Stimulated activated CD8-positive, alpha-beta memory T cell treated with anti-CD3 and anti-CD28 coated beads, Interleukin-4, amount 100 ng/mL, for 4 hours (primary cell): ENCODE measurements at regions not wholly inside any gene's neighbourhood (a gene's known extent, or its start where the extent isn't known, plus 50 kb on each side); places are given as distances from the start of the nearest gene placed in this dataset.

Source experiments
- DNase-seq, 2 donors: peaks; one replicate each; pipeline ENCODE4 v3.0.0-alpha.2; 2020; ENCODE audit warnings: low read depth in 2 of 2, low spot score in 1 of 2

DNA sequence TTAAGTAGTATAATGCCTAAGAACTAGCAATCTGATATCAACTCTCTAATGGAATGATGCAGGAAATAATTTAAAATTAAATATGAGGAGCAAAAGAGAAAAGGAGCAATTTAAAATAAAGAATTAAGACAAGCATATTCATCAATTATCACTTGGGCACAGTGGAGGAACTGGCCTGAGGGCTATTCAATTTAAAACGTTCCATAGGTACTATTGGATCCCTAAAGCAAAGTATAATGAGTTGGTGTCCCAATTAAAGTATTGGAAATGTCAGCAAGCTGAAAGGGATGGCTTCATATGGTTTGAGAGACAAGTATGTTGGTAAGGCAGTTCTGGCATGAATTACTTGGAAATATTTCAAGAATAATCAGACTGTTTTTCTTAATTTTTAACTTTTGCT is 2064.1 kb upstream of the TENM3 start:
- no peak for DNase-seq

DNA sequence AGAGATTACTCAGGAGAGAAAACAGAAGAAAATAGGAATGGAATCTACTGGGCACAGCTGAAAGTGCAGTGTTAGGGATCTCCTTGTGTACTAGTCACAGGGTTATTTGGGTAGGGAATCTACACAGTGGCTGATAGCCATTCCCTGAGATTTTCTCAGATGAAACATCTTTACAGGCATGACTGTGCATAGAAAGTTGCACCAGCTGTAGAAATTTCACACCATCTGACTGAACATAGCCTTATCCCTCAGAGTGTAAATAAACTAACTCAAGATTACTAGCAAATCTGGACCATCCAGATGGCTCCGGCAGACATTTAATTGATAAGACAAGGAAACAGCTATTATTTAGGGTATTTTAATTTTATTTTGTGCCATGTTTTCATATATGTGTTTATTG is 2053.5 kb upstream of the TENM3 start:
- no peak for DNase-seq

DNA sequence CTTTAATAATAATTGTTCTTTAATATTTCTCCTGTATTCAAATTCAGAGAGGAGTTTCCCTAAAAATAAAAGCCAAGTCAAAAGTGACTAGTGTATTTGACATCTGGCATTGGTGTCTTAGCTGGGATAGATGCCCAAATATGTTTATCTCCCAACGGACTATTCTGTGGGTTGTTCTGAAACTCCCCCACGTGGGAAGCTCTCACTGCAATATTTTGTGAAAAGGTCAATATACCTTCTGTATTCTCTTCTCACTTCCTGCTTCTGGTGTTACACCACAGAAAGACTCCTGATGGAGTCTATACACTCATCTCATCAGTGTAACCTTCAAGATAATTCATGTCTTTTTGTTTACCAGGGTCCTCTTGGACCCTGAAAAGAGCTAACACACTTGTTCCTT is 2052.8 kb upstream of the TENM3 start:
- DNase-seq: no peak

DNA sequence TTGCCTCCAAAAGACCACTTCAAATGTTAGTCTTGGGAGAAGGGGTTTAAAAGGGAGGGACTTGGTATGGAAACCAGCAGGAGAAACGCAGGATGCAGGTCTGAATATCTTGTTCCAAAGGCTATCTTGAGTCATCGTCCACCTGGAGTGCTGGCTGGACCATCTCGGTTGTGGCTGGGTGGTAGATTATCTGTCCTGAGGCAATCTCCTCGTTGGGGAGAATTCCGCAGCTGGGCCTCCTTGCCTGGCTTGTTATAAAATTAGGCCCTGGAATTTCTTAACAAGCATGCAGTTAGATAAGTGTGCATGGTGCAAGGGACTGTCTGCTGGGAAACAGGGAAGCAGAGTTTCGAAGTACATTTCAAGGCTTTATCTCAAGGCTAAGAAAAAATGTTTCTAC is 2045.7 kb upstream of the TENM3 start:
- DNase-seq: no peak

DNA sequence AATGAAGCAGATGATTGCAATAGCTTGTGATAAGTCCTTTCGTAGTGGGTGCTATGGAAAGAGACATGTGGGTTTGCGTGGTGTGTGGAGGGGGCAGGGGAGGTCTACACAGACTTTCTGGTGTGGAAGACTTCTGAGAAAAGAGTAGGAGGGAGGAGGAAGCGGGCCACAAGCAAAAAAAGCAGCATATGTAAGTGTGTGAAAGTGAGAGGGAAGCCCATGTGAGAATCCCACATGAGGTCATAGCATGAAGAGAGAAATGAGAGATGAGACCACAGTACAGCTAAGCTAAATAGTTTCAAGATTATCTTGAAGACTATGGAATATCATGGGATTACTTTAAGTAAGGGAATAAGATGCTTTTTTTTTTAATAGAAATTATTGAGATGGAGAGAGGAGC is 2039.9 kb upstream of the TENM3 start:
- DNase-seq: no peak

DNA sequence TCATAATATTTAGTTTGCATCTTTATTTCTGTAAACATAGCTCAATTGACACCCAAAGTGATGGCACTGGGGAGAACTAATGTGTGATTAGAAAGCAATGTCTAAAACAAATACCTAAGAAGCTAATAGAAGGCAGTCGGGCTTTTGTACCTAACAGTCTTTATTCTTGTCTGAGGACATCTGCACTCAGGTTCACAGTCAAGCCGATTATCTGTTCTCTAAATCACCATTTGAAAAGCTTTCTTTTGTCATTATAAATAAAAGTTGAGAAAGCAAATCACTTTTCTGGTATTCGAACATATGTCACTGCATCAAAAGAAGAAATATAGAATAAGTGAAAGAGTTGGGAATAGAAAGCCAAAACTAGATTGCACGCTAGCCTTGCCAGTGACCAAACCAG is 2037.9 kb upstream of the TENM3 start:
- DNase-seq: no peak

DNA sequence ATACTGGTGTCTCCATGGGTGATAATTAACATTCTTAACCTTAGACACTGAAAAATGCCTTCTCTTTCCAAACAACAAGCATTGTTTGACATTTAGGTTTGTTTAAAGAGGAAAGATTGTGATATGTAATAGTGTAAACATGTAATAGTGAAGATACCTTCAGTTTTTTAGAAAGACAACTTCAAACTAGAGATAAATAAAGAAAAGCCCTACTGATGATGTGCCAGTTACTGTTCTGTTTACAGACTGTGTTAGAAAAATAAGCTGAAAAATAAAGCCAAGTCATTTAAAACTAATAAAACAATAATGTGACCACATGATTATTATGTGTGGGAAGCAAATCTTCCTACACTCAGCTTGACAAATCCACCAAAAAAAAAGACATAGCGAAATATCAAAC is 2035.3 kb upstream of the TENM3 start:
- no peak for DNase-seq

DNA sequence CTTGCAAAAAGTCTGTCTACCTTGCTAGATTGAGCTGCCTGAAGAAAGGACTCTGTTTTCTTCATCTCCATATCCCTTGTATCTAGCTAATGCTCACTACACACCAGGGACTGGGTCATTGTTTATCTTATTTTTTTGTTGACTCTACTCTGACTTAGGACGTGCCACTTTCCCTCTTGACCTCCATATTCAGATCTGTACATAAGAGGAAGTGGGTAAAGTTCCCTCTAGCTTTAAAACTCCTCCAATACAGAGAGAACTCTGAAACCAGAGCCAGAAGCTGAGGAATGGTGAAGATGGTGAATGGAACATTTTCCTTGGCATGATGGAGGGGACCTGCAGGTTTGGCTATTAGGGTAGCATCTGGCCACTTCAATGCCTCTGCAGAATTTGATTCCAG is 2026.1 kb upstream of the TENM3 start:
- no peak for DNase-seq

DNA sequence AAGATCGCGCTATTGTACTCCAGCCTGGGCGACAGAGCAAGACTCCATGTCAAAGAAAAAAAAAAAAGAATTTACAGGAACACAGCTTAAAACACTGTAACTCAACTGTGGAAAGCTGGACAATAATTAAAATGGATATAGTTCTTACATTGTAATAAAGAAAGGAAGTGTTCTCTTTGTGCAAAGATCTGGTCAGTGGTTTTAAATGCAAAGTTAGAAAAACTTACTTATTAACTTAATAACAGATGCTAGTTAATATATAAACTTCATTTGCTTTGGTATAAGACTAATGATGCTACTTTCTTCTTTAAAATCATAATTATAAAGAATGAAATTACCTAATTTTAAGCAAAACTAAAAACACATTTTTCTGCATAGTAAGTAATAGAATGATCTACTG is 2024.1 kb upstream of the TENM3 start:
- DNase-seq: no peak

DNA sequence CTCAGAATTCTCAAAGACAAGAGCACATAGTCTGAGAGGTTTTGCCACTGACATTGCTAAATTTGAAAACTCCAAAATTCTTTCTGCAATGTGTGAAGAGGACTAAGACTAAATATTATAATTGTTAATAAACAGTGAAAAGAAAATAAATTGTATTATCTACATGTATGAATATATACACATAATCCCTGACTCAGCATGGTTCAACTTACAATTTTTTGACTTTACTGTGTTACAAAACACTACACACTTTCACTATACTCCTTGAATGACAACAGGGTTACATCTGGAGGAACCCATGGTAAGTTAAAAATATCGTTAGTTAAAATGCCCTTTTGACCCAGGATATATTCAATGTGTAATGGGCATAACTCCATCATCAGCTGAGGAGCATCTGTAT is 2017.2 kb upstream of the TENM3 start:
- DNase-seq: no peak

DNA sequence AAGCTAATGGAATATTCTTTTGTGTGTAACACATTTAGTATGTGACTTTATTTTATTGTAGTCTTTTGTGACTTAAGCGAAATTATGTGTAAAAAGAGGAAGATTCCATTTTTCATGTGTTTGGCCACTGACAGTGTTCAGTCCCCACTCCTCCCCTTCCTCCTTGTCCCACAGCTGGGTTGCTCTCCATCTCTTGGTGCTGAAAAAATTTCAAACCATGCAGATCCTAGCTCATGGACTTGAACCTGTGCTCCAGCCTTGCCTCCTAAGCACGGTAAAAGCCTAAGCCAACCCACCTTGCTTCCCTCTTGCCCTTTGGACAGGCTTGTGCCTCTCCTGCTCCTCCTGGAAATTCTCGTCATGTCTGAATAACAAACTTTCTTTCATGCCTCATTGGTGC is 2008.5 kb upstream of the TENM3 start:
- DNase-seq: no peak

DNA sequence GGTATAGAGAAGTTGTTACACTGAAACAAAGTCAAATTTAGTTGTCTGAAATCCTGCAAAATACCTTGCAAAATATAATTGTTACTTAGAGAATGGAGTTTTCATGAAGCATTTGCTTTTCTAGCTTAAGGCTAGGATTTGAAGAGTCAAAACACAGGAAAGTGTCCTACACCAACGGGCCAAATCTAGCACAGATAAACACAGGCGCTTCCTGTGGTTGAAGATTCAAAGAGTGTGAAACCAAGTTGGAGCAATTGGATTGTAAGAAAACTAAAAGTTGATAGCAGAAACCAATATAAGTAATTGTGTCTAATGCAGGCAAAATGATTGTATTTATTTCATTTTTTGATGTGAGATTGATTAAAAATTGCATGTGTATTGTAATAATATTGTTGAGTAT is 2002.5 kb upstream of the TENM3 start:
- no peak for DNase-seq

DNA sequence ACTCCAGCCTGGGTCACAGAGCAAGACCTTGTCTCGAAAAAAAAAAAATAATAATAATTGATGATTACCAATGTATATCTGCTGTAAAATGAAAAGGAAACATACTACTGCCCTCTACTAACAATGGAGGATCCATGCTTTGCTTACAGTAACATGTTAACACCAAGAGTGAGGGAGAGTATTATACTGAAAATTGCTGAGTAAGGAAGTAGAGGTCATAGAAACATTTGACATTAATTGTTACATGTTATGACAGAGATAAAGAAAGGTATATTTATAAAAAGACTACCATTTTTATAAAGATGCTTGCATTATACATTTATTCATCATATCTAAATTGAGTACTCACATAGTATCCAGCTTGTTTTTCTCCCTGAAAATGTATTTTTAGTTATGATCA is 1989.8 kb upstream of the TENM3 start:
- no peak for DNase-seq

DNA sequence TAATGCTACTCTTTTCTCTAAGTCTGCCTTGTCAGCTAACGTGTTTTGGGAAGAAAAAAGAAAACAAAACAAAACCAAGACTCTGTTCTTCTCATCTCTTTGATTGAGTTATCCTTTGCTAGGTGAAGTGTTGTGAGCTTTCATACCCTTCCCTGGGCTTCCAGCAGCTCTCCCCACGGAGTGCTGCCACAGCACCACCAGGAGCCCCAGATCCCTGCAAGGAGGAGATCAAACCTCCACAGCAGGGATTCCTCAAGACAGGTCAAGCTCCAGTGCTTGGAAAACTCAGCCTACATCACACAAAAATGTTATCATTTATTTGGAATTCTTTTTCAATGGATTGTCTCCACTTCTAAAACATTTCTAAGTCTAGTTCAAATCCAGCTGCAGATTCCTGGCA is 1981.9 kb upstream of the TENM3 start:
- no peak for DNase-seq

DNA sequence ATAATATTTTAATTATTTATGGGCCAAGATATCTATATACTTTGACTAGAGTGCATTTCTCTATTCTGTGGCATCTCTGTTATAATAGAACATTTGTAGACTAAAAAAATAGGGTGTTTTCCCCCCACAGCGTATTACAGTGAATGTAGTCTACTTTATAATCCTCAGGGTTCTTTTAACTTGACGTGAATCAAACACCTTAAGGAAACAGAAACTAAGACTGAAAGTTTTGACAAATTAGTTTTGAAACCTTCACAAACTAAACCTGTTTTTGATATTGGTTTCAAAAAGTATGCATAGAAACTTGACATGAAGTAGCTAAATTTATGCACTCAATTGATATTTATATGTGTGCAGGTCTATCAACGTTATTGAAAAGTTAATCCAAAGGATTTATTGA is 1963.1 kb upstream of the TENM3 start:
- no peak for DNase-seq

DNA sequence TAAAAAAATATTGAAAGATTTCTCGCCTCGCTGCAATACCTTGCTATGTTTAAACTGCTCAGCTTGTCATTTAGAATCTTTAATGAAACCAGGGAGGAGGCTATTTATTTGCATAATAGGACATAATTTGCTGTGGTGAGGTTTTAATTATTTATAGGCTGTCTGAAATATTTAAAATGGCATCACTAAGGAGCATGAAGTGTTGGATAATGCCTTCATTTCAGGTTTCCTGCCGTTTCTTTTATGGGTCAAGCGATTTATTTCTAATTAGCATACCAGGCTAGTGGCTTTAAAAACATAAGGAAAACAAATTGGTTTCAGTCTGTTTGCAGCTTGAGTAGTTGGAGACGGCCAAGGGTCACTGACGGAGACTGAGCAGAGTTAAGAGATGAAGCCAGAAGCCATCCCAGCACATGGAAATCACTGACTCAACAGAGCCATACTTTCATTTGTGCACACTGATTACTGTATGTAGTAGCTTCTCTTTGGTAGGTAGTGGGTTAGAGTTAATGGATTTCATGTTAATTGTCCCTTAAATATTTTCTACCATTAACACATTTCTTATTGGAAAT is 1962.4 kb upstream of the TENM3 start:
- DNase-seq: no peak

DNA sequence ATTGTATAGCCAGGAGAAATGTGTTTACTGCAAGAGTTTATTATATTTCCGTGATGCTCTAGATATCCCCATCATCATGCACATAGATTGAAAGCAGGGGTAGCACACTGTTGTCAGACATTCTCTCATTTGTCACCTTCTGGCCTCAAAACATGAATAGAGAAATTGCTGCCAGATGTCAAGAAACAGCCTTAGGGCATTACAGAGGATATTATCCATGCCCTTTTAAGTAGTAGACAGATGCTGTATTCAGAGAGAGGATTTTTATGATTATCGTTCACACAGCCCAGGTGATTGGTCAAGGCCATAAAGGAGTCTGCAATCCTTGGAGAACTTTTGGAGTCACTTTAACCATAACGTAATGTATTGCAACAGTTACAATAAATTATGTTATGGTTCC is 1961.5 kb upstream of the TENM3 start:
- DNase-seq: no peak

DNA sequence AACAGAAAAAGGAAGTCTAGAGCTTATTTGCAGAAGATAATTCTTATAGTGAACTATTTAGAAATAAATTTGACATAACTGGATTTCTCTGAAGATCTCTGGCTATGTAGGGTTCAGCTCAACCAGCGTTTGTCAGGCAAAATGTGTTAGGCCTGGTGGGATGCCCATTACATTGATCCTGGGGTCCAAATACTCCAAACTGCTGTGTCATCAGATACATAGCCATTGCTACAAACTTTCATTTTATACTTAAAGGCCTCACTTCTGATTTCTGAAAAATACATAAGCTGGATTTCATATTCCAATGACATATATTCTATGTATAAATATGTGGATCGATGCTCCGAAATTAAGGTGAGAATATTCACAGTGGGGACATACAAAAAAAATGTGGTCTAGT is 1958.9 kb upstream of the TENM3 start:
- DNase-seq: no peak

DNA sequence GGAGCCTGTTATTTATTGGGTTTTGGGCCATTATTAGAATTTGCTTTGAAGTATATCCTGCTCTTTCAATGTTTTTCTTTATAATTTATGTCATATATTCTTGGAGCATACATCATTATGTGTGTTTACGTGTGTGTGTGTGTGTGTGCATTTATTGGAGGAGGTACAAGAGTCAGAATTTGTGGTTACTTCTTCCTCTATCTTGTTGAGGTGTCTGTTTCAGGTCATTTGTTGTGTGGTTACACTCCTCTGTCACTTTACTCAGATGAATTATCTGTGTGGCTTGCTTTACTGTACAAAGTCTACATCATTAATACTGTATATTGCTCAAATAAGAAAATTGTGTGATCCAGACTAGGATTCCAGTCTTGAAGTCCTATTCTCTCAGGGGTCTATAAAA is 1957.4 kb upstream of the TENM3 start:
- DNase-seq: no peak

DNA sequence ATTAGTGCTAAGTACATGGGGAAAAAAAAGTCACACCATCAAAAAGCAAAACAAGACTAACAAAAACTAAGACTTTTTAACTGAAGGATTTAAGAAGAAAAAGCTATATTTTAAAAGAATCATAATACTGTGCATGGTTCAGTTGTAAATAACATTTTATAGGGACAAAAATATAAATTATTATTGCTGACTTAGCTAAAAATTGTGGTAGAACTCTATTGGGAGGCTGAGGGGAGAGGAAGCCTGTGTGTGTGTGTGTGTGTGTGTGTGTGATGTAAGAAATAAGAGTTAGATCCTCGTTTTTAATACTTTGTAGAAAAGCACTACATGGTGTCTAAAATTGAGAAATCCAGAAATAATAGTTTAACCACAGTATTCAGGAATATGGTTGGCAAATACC is 1950.9 kb upstream of the TENM3 start:
- no peak for DNase-seq

DNA sequence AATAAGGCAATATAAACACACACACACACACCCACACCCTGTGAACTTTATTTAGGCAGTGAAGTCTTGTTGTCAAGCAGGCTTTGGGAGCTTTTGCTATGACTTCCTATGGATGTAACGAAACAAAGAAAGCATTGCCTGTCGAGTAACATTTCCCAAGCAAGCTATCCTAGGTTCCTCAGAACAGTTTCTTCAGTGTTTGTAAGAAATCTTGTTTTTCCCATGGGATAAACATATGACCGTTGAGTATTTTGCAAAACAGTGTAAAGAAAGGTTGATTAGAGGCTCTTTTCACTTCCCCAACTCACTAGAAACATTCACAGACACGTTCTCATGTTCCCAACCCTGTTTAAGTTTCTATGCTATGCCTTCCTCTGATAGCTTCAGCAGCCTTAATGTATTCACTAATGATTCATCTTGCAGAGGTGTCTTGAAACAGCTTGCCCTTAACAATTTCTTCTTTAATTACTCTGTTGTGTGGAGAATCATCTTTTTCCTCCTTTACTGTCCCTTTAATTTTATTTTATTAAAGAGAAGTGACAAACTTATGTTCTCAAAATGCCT is 1947.1 kb upstream of the TENM3 start:
- DNase-seq: no peak

DNA sequence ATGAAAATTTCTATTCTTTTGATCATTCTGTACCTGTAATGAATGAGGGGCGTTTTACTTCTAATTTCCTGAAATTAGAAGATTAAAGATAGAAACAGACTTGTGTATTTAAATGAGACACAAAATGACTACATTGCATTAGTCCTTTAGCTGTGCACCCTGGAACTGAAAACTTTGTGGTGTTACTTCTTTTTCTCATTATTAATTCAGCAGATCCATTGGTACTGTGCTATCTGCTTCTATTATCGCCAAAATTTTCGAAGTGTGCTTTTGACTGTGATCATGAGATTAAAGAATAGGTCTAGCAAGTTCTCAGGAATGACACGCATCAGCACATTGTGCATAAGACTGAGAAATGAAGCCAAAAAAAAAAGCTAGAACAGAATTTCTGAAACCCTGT is 1938.9 kb upstream of the TENM3 start:
- no peak for DNase-seq

DNA sequence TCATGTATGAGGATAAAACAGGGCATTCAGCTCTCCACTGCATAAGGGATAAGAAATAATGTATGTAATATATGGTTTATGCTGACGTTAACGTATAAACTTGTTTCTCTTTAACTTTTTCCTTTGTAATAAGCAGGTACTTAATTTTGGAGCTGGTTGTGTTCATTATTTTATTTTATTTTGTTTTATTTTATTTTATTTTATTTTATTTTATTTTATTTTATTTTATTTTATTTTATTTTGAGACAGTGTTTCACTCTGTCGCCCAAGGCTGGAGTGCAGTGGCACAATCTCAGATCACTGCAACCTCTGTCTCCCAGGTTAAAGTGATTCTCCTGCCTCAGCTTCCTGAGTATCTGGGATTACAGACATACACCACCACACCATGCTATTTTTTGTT is 1932.6 kb upstream of the TENM3 start:
- DNase-seq: no peak

DNA sequence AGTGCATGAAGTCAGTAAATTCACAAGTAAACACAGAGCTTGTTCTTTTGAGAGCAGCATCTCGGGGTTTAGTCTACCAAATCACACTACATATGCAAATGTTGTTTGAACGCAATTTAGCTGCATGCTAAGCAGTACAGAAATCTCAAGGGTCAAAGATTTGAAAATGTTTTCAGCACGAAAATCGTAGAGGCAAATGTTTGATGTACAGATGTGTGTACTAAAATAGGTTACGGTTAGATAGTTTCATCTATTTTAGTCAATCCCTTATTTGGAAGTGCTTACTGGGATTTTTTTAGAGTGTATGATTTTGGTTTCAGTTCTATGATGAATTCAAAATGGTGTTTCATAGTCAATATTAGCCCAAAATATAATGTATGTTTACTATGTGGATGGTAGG is 1928.2 kb upstream of the TENM3 start:
- DNase-seq: no peak
